Liver (tissue), 8 donors: ENCODE measurements at regions not wholly inside any gene's neighbourhood (a gene's known extent, or its start where the extent isn't known, plus 50 kb on each side); places are given as distances from the start of the nearest gene placed in this dataset.
A peak's percentile ranks its signal among the peaks of the same experiment; 100 is the strongest.

Experiments used
- DNase-seq: peaks from one replicate; pipeline ENCODE4 v3.0.0-alpha.2; 2017; ENCODE audit warnings: low spot score
- H3K27ac ChIP-seq, 2 donors: one replicate each; pipeline ENCODE4 v1.7.0; 2013; ENCODE audit warnings: inconsistent platforms in 2 of 2, low read length in 2 of 2, control low read depth in 1 of 2, low read depth in 1 of 2, mild to moderate bottlenecking in 1 of 2
- H3K27me3 ChIP-seq, 4 donors: one replicate each; pipeline versions ENCODE4 v1.6.1 to v1.7.0; 2013; ENCODE audit warnings: low read length in 3 of 4, inconsistent platforms in 1 of 4, mild to moderate bottlenecking in 1 of 4, moderate library complexity in 1 of 4; ENCODE audit not compliant: control insufficient read depth in 4 of 4, insufficient read depth in 4 of 4
- H3K36me3 ChIP-seq, 4 donors: one replicate each; pipeline versions ENCODE4 v1.6.1 to v1.7.0; 2013; ENCODE audit warnings: low read length in 3 of 4, mild to moderate bottlenecking in 3 of 4, low read depth in 1 of 4, moderate library complexity in 1 of 4; ENCODE audit not compliant: control insufficient read depth in 4 of 4, insufficient read depth in 3 of 4
- H3K4me1 ChIP-seq, 4 donors: one replicate each; pipeline versions ENCODE4 v1.6.1 to v1.7.0; 2013; ENCODE audit warnings: low read length in 3 of 4, mild to moderate bottlenecking in 3 of 4, moderate library complexity in 1 of 4; ENCODE audit not compliant: control insufficient read depth in 4 of 4, insufficient read depth in 4 of 4
- H3K4me3 ChIP-seq, 3 donors: one replicate each; pipeline versions ENCODE4 v1.6.1 to v1.7.0; 2013; ENCODE audit warnings: low read length in 3 of 3, control low read depth in 1 of 3, low read depth in 1 of 3, mild to moderate bottlenecking in 1 of 3
- H3K9ac ChIP-seq, 2 donors: one replicate each; pipeline ENCODE4 v1.7.0; 2013; ENCODE audit warnings: low read length in 2 of 2, mild to moderate bottlenecking in 2 of 2, moderate library complexity in 2 of 2, control low read depth in 1 of 2, low read depth in 1 of 2
- H3K9me3 ChIP-seq, 4 donors: one replicate each; pipeline versions ENCODE4 v1.6.1 to v1.7.0; 2013; ENCODE audit warnings: low read length in 3 of 4; ENCODE audit not compliant: control insufficient read depth in 4 of 4
- CTCF ChIP-seq: fragments of 150-350 bp; IDR thresholded peaks from 2 replicates; pipeline ENCODE4 v1.5.1; 2017; ENCODE audit warnings: improper control_type of control experiment, low read depth, low read length; ENCODE audit not compliant: missing input control
- FOXA1 ChIP-seq: IDR thresholded peaks from 2 replicates; pipeline ENCODE4 v1.6.1; 2016; ENCODE audit warnings: antibody characterized with exemption
- FOXA2 ChIP-seq: IDR thresholded peaks from 2 replicates; pipeline ENCODE4 v1.6.1; 2016; ENCODE audit warnings: antibody characterized with exemption
- GABPA ChIP-seq, 2 donors: IDR thresholded peaks in 1 of 2; conservative IDR thresholded peaks in 1 of 2; 2 replicates each; pipeline ENCODE4 v1.6.1; 2016; ENCODE audit warnings: antibody characterized with exemption in 2 of 2, mild to moderate bottlenecking in 1 of 2, moderate library complexity in 1 of 2
- HNF4A ChIP-seq, 2 donors: conservative IDR thresholded peaks; 2 replicates each; pipeline ENCODE4 v1.6.1; 2016; ENCODE audit warnings: antibody characterized with exemption in 2 of 2, mild to moderate bottlenecking in 2 of 2
- HNF4G ChIP-seq: IDR thresholded peaks from 2 replicates; pipeline ENCODE4 v1.6.1; 2016; ENCODE audit warnings: antibody characterized with exemption
- JUND ChIP-seq, 2 donors: IDR thresholded peaks; 2 replicates each; pipeline ENCODE4 v1.6.1; 2016; ENCODE audit warnings: antibody characterized with exemption in 2 of 2
- MAX ChIP-seq: IDR thresholded peaks from 2 replicates; pipeline ENCODE4 v1.6.1; 2016; ENCODE audit warnings: antibody characterized with exemption
- NR2F2 ChIP-seq: IDR thresholded peaks from 2 replicates; pipeline ENCODE4 v1.6.1; 2016; ENCODE audit warnings: antibody characterized with exemption
- RAD21 ChIP-seq, 2 donors: IDR thresholded peaks; 2 replicates each; pipeline ENCODE4 v1.6.1; 2016; ENCODE audit warnings: antibody characterized with exemption in 2 of 2, mild to moderate bottlenecking in 2 of 2
- REST ChIP-seq: IDR thresholded peaks from 2 replicates; pipeline ENCODE4 v1.6.1; 2016; ENCODE audit warnings: antibody characterized with exemption, mild to moderate bottlenecking
- RXRA ChIP-seq, 2 donors: IDR thresholded peaks; 2 replicates each; pipeline ENCODE4 v1.6.1; 2017 to 2018; ENCODE audit warnings: antibody characterized with exemption in 2 of 2, mild to moderate bottlenecking in 1 of 2
- SP1 ChIP-seq: IDR thresholded peaks from 2 replicates; pipeline ENCODE4 v1.6.1; 2018; ENCODE audit warnings: antibody characterized with exemption, mild to moderate bottlenecking
- YY1 ChIP-seq: IDR thresholded peaks from 2 replicates; pipeline ENCODE4 v1.6.1; 2016; ENCODE audit warnings: antibody characterized with exemption, mild to moderate bottlenecking
- WGBS: extraction: QIAGEN DNeasy Blood & Tissue Kit; methylation state at CpG from one replicate; pipeline ENCODE4 v1.1.7; 2013; 5-methylcytosine and 5-hydroxymethylcytosine counted together
- TF ChIP-seq, protein P1 (sequence below): IDR thresholded peaks from 2 replicates; pipeline ENCODE4 v1.6.1; 2016; ENCODE audit warnings: antibody characterized with exemption
- TF ChIP-seq, protein P2 (sequence below): IDR thresholded peaks from 2 replicates; pipeline ENCODE4 v1.6.1; 2016; ENCODE audit warnings: antibody characterized with exemption
- donor health status: healthy.
- donor health status: healthy.
- donor health status: healthy.
- donor health status: healthy.
- donor health status: healthy.

DNA sequence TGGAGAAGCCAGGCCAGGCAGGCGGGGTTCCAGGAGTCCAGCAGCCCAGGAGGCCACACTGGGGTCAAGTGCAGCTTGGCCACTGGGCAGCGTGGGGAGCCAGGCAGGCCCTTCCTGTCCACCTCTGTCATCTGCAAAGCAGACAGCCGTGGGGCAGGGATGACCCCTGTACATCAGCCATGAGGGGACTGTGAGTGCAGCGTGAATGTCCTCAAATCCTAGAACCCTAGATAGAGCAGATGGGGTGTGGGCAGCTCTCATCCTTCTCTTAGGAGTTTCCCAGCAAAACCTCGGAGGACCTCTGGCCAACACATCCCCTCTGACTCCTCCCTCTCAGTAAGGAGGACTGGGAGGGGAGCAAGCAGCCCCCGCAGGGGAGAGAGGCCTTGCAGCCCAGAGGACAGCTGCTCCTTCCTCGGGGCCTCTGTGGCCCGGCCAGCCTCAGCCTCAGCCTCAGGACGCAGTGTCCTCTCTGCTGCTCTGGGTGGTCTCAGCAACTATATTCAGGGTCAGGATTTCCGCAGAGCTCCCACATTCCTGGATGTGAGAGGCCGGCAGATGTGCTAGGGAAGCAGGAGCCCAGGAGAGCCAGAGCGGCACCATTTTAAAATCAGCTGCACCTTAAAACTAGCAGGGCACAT, 820.5 kb downstream of the BRD1 start:
- no peaks in the 10 kb centered on the region for H3K4me1 ChIP-seq
- peak; percentile 10 for DNase-seq
- TF ChIP-seq GABPA (IDR thresholded peaks at IDR 0.05 in 1 of 2, conservative IDR thresholded peaks at IDR 0.05 in 1 of 2) (no peak), CTCF (no peak), HNF4A (conservative IDR thresholded peaks at IDR 0.05) (no peak), MAX (no peak), SP1 (no peak), FOXA2 (no peak), HNF4G (no peak), FOXA1 (no peak)
- TF ChIP-seq, protein P1, sequence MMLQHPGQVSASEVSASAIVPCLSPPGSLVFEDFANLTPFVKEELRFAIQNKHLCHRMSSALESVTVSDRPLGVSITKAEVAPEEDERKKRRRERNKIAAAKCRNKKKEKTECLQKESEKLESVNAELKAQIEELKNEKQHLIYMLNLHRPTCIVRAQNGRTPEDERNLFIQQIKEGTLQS = no peak
- TF ChIP-seq, protein P2, sequence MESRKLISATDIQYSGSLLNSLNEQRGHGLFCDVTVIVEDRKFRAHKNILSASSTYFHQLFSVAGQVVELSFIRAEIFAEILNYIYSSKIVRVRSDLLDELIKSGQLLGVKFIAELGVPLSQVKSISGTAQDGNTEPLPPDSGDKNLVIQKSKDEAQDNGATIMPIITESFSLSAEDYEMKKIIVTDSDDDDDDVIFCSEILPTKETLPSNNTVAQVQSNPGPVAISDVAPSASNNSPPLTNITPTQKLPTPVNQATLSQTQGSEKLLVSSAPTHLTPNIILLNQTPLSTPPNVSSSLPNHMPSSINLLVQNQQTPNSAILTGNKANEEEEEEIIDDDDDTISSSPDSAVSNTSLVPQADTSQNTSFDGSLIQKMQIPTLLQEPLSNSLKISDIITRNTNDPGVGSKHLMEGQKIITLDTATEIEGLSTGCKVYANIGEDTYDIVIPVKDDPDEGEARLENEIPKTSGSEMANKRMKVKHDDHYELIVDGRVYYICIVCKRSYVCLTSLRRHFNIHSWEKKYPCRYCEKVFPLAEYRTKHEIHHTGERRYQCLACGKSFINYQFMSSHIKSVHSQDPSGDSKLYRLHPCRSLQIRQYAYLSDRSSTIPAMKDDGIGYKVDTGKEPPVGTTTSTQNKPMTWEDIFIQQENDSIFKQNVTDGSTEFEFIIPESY = no peak
- H3K9me3 ChIP-seq = peaks cover 0 to under 1% (median 0%) of the 10 kb centered on the region in 4 donors
- no peak overlapping the region for H3K27ac ChIP-seq
- WGBS = 63% methylated on average over 12 of the region's 12 CpGs
- H3K36me3 ChIP-seq = no peaks in the 10 kb centered on the region
- H3K9ac ChIP-seq = no peak overlapping the region
- peaks cover 0 to 4% (median 2%) of the 10 kb centered on the region in 4 donors for H3K27me3 ChIP-seq
- no peak overlapping the region for H3K4me3 ChIP-seq

DNA sequence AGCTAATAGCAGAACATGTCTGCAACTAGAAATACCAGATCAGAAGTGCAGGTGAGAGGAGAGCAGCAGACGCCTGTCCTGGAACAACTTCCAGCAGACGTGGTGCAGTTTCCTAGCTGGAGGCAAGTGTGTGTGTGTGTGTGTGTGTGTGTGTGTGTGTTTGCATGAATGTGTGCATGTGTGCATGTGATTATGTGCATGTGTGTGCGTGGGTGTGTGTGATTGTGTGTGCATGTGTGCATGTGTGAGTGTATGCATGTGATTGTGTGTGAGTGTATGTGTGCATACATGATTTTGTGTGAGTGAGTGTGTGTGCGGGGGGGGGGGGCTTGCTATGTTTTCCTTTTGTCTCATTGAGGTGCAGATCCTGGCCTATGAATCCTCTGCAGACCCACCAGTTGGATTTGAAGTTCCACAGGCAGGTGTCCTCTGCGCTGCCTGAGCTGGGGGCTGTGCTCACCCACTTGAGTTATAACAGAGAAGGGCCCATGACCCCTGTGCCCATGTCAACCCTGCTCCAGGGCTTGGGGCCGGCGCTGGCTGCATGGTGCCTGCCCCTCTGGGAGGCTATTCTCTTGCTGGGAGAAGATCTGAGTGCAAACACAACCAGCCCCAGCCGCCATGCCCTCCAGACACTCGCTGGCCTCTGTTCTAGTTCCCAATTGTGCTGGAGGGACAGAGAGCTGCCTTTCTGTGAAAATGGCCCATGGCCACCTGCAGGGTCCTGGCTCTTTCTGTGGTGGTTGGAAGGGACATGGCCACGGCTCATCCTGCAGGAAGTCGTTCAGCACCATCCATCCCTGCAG, 821.3 kb downstream of the BRD1 start:
- 78% methylated on average over 11 of the region's 11 CpGs for WGBS
- DNase-seq = peak; percentile 16
- Histone ChIP-seq H3K27ac (no peak overlapping the region), H3K36me3 (no peaks in the 10 kb centered on the region), H3K27me3 (peaks cover 0 to 7% (median 1%) of the 10 kb centered on the region in 4 donors), H3K9me3 (peaks cover 0 to 2% (median under 1%) of the 10 kb centered on the region in 4 donors), H3K9ac (no peak overlapping the region), H3K4me1 (no peaks in the 10 kb centered on the region), H3K4me3 (no peak overlapping the region)
- TF ChIP-seq RAD21 (IDR thresholded peaks at IDR 0.05) (no peak), MAX (no peak), YY1 (no peak), CTCF (no peak), RXRA (IDR thresholded peaks at IDR 0.05) (no peak), REST (no peak), JUND (IDR thresholded peaks at IDR 0.05) (no peak), HNF4A (conservative IDR thresholded peaks at IDR 0.05) (no peak), HNF4G (no peak), NR2F2 (no peak)
- TF ChIP-seq, protein P2 = no peak
